ENCODE measurements at regions not wholly inside any gene's neighbourhood (a gene's known extent, or its start where the extent isn't known, plus 50 kb on each side); places are given as distances from the start of the nearest gene placed in this dataset.
"Not testable (repeated sequence)": the region's sequence is repeated elsewhere in the genome, so short reads cannot be mapped to it uniquely, and the experiment has no call there.

- DNase-seq = no peak
Measured at GRCh38 chr12:74595696-74596095, 58.1 kb downstream of the ATXN7L3B start.

- DNase-seq = no peak
Measured at GRCh38 chr12:74598819-74599218, 61.2 kb downstream of the ATXN7L3B start.

- DNase-seq = no peak
Measured at GRCh38 chr12:74599932-74600331, 62.3 kb downstream of the ATXN7L3B start.

GRCh38 chr12:74600817-74601216, 63.2 kb downstream of the ATXN7L3B start:
- not testable (repeated sequence) for DNase-seq

GRCh38 chr12:74602881-74603672, 65.4 kb downstream of the ATXN7L3B start:
- DNase-seq = no peak

GRCh38 chr12:74608231-74608775, 70.7 kb downstream of the ATXN7L3B start:
- DNase-seq = no peak

- no peak for DNase-seq
Measured at GRCh38 chr12:74610711-74611110, 73.1 kb downstream of the ATXN7L3B start.

GRCh38 chr12:74614426-74614825, 76.8 kb downstream of the ATXN7L3B start:
- DNase-seq = no peak

- no peak for DNase-seq
Measured at GRCh38 chr12:74619084-74619483, 81.4 kb downstream of the ATXN7L3B start.

GRCh38 chr12:74619884-74620283, 82.2 kb downstream of the ATXN7L3B start:
- DNase-seq = no peak

- DNase-seq = no peak
Measured at GRCh38 chr12:74620921-74621320, 83.3 kb downstream of the ATXN7L3B start.

- peak; percentile 80 for DNase-seq
Measured at GRCh38 chr12:74624201-74624600, 86.6 kb downstream of the ATXN7L3B start.

- no peak for DNase-seq
Measured at GRCh38 chr12:74626397-74626796, 88.8 kb downstream of the ATXN7L3B start.

- DNase-seq = no peak
Measured at GRCh38 chr12:74641262-74641661, 103.6 kb downstream of the ATXN7L3B start.

- no peak for DNase-seq
Measured at GRCh38 chr12:74641694-74642093, 104.1 kb downstream of the ATXN7L3B start.

- DNase-seq = no peak
Measured at GRCh38 chr12:74644681-74645080, 107.0 kb downstream of the ATXN7L3B start.

GRCh38 chr12:74646831-74647230, 109.2 kb downstream of the ATXN7L3B start:
- no peak for DNase-seq

GRCh38 chr12:74647256-74647655, 109.6 kb downstream of the ATXN7L3B start:
- no peak for DNase-seq

- no peak for DNase-seq
Measured at GRCh38 chr12:74656251-74656650, 118.6 kb downstream of the ATXN7L3B start.

- no peak for DNase-seq
Measured at GRCh38 chr12:74660442-74660841, 122.8 kb downstream of the ATXN7L3B start.

GRCh38 chr12:74663958-74664357, 126.3 kb downstream of the ATXN7L3B start:
- no peak for DNase-seq

- DNase-seq = no peak
Measured at GRCh38 chr12:74665690-74666089, 128.1 kb downstream of the ATXN7L3B start.

GRCh38 chr12:74671421-74671820, 133.8 kb downstream of the ATXN7L3B start:
- no peak for DNase-seq

- not testable (repeated sequence) for DNase-seq
Measured at GRCh38 chr12:74676955-74677354, 139.3 kb downstream of the ATXN7L3B start.

- DNase-seq = no peak
Measured at GRCh38 chr12:74685385-74685784, 147.8 kb downstream of the ATXN7L3B start.

Data from NCI-H1436 treated with DMSO at 0.1 percent for 48 hours (cell line).